ENCODE measurements at regions not wholly inside any gene's neighbourhood (a gene's known extent, or its start where the extent isn't known, plus 50 kb on each side); places are given as distances from the start of the nearest gene placed in this dataset.
"Not testable (repeated sequence)": the region's sequence is repeated elsewhere in the genome, so short reads cannot be mapped to it uniquely, and the experiment has no call there.

GRCh38 chr7:68125168-68125567 lies 1128.5 kb downstream of the TYW1 start:
- in situ Hi-C loops (cut with HindIII; ENCODE audit: low pct_unique_long_range_greater_than_20kb, low sequenced_read_pairs): no loop called here
- no peak for DNase-seq (ENCODE audit: low read depth, low spot score)

- in situ Hi-C loops (cut with HindIII; ENCODE audit: low pct_unique_long_range_greater_than_20kb, low sequenced_read_pairs): no loop called here
- no peak for DNase-seq (ENCODE audit: low read depth, low spot score)
Observed at GRCh38 chr7:68133045-68133444, 1136.4 kb downstream of the TYW1 start.

- in situ Hi-C loops (cut with HindIII; ENCODE audit: low pct_unique_long_range_greater_than_20kb, low sequenced_read_pairs): no loop called here
- DNase-seq (ENCODE audit: low read depth, low spot score): no peak
Observed at GRCh38 chr7:68143345-68143744, 1146.7 kb downstream of the TYW1 start.

GRCh38 chr7:68146983-68147382 lies 1150.3 kb downstream of the TYW1 start:
- DNase-seq (ENCODE audit: low read depth, low spot score): no peak
- in situ Hi-C loops (cut with HindIII; ENCODE audit: low pct_unique_long_range_greater_than_20kb, low sequenced_read_pairs): no loop called here

- in situ Hi-C loops (cut with HindIII; ENCODE audit: low pct_unique_long_range_greater_than_20kb, low sequenced_read_pairs): no loop called here
- no peak for DNase-seq (ENCODE audit: low read depth, low spot score)
Observed at GRCh38 chr7:68147614-68148238, 1151.1 kb downstream of the TYW1 start.

- in situ Hi-C loops (cut with HindIII; ENCODE audit: low pct_unique_long_range_greater_than_20kb, low sequenced_read_pairs): no loop called here
- no peak for DNase-seq (ENCODE audit: low read depth, low spot score)
Observed at GRCh38 chr7:68148440-68148839, 1151.8 kb downstream of the TYW1 start.

- in situ Hi-C loops (cut with HindIII; ENCODE audit: low pct_unique_long_range_greater_than_20kb, low sequenced_read_pairs): no loop called here
- no peak for DNase-seq (ENCODE audit: low read depth, low spot score)
Observed at GRCh38 chr7:68152205-68152604, 1155.6 kb downstream of the TYW1 start.

GRCh38 chr7:68155676-68156075 lies 1159.0 kb downstream of the TYW1 start:
- no peak for DNase-seq (ENCODE audit: low read depth, low spot score)
- in situ Hi-C loops (cut with HindIII; ENCODE audit: low pct_unique_long_range_greater_than_20kb, low sequenced_read_pairs): no loop called here

- in situ Hi-C loops (cut with HindIII; ENCODE audit: low pct_unique_long_range_greater_than_20kb, low sequenced_read_pairs): no loop called here
- DNase-seq (ENCODE audit: low read depth, low spot score): no peak
Observed at GRCh38 chr7:68158686-68159295, 1162.2 kb downstream of the TYW1 start.

GRCh38 chr7:68162712-68163111 lies 1166.1 kb downstream of the TYW1 start:
- in situ Hi-C loops (cut with HindIII; ENCODE audit: low pct_unique_long_range_greater_than_20kb, low sequenced_read_pairs): no loop called here
- no peak for DNase-seq (ENCODE audit: low read depth, low spot score)

DNA sequence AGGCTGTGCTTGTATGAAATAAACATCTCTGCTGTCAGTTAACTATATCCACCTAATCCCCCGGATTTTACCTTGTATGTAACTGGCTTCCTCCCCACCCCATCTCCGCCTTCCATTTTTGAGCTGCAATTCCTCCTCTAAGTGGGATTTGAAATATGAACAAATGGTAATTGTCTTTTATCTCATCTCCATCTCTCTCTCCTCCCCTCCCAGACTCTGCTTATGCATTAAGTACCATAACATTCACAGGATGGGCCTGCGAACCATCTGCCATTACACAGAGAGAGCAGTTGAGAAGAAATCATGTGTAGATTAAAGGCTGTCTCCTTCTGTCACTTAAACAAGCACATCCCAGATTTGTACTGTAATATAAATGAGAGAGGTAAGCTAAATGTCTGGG lies 1169.9 kb downstream of the TYW1 start:
- in situ Hi-C loops (cut with HindIII; ENCODE audit: low pct_unique_long_range_greater_than_20kb, low sequenced_read_pairs): no loop called here
- DNase-seq (ENCODE audit: low read depth, low spot score): no peak

GRCh38 chr7:68173513-68173912 lies 1176.9 kb downstream of the TYW1 start:
- in situ Hi-C loops (cut with HindIII; ENCODE audit: low pct_unique_long_range_greater_than_20kb, low sequenced_read_pairs): no loop called here
- no peak for DNase-seq (ENCODE audit: low read depth, low spot score)

DNA sequence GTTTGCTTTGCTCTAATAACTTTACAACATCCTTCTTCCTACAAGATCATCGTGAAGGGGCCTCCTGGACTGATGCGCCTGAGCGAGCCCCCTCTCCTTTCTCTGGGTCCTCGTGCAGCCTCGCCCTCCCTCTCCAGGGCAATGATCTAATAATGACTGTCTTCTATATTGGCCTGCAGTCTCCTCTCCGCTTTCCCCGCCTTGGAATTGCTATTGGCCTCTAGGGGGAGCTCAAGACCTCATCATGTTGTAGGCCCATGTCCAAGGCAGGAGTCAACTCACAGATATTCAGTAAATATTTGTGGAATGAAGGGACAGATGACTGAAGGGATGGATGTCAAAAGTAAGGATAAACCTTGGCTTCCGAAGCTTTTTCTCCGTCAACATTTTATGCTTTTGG lies 1180.3 kb downstream of the TYW1 start:
- in situ Hi-C loops (cut with HindIII; ENCODE audit: low pct_unique_long_range_greater_than_20kb, low sequenced_read_pairs): no loop called here
- peak; percentile 93 for DNase-seq (ENCODE audit: low read depth, low spot score)

- in situ Hi-C loops (cut with HindIII; ENCODE audit: low pct_unique_long_range_greater_than_20kb, low sequenced_read_pairs): no loop called here
- DNase-seq (ENCODE audit: low read depth, low spot score): no peak
Observed at GRCh38 chr7:68180761-68181160, 1184.1 kb downstream of the TYW1 start.

GRCh38 chr7:68183176-68183575 lies 1186.5 kb downstream of the TYW1 start:
- DNase-seq (ENCODE audit: low read depth, low spot score): no peak
- in situ Hi-C loops (cut with HindIII; ENCODE audit: low pct_unique_long_range_greater_than_20kb, low sequenced_read_pairs): no loop called here

DNA sequence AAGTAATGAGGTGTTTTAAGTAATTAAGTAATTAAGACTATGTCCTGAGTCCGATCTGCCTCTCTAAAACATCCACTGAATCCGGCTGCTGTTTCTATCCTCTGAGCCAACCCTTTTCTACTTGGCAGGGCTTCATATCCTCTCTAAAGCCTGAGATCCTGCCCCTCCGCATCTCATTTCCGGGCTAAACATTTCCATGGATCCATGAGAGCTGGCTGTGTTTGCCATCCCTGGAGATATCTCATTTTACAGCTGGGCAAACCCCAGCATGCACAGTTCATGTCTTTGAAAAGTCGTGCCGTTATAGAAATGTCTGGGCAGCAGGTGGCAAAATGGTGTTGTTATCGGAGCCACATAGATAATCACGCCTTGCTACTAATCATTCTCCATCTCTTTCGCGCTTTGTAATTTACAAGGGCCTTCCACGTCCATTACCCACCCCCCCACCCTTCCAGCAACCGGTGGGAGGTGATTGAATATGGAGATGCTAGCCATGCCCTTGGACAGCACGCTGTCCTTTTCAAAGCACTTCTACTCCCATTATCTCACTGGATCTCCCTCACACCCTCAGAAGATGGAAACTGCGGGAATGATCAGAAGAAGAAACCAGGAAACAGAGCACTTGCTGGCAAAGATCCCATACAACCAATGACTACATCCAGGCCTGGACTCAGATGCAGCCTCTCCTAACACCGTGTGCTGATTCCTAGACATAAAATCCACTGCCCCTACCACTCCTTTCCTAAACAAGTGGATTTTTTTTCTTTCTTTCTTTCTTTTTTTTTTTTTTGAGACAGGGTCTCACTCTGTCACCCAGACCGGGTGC lies 1189.2 kb downstream of the TYW1 start:
- DNase-seq (ENCODE audit: low read depth, low spot score): no peak
- in situ Hi-C loops (cut with HindIII; ENCODE audit: low pct_unique_long_range_greater_than_20kb, low sequenced_read_pairs): no loop called here

DNA sequence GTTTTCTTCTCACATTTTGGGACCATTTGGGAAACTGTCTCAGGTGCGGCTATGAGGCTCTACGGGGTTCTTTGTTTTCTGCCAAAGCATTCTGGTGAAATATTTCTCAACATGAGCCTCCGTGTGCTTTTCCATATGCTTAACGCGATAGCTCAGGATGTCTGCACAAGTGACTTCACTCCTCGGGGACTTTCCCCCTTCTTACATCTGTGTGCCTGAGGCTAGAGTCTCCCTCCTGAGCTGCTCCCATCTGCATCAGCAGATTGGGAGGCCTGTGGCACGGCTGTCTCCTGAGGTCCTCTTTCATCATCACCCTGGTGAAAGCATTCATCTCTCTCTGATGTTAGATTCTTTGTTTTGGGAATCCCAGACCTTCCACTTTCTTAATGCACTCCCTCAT lies 1190.9 kb downstream of the TYW1 start:
- in situ Hi-C loops (cut with HindIII; ENCODE audit: low pct_unique_long_range_greater_than_20kb, low sequenced_read_pairs): no loop called here
- peak; percentile 24 for DNase-seq (ENCODE audit: low read depth, low spot score)

DNA sequence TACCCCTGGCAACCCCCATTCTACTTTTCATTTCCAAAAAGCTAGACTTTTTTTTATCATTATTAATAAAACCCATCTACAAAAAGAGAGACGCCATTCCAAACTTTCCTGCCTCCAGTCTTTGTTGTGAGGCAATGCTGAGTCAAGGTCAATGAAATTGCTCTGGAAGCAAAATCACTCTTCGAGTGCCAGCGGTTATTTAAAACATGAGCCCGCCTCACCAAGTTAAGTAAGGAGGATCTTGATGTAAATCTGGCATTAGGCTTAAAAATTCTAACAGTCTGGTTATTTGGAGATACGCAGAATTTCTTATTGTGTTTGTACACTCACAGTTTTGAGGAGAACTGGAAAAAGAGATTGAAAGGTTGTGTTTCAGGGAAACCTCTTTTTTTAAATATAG lies 1196.3 kb downstream of the TYW1 start:
- no peak for DNase-seq (ENCODE audit: low read depth, low spot score)
- in situ Hi-C loops (cut with HindIII; ENCODE audit: low pct_unique_long_range_greater_than_20kb, low sequenced_read_pairs): no loop called here

DNA sequence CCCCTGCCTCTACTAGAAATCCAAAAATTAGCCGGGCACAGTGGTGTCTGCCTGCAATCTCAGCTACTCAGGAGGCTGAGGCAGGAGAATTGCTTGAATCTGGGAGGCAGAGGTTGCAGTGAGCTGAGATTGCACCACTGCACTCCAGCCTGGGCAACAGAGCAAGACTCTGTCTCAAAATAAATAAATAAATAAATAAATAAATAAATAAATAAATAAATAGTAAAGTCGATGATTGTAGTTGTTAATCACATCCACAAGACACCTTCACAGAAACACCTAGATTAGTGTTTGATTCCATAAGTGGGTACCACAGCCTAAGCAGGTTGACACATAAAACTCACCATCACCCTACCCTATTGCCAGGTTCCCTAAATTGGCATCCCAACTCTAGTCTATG lies 1199.0 kb downstream of the TYW1 start:
- DNase-seq (ENCODE audit: low read depth, low spot score); in situ Hi-C loops (cut with HindIII; ENCODE audit: low pct_unique_long_range_greater_than_20kb, low sequenced_read_pairs): not testable (repeated sequence)
